Trophoblast cell (in vitro differentiated cells and primary cell): ENCODE measurements at regions not wholly inside any gene's neighbourhood (a gene's known extent, or its start where the extent isn't known, plus 50 kb on each side); places are given as distances from the start of the nearest gene placed in this dataset.

Experiments used
- DNase-seq, 2 donors: peaks; one replicate each; pipeline ENCODE4 v3.0.0-alpha.2; 2016
- H2AFZ ChIP-seq: 2 replicates; pipeline ENCODE4 v1.6.1; 2013; ENCODE audit warnings: low read length, moderate library complexity, mild to moderate bottlenecking; ENCODE audit not compliant: insufficient read depth, poor library complexity
- H2AK5ac ChIP-seq: 2 replicates; pipeline ENCODE4 v1.6.1; 2013; ENCODE audit warnings: mild to moderate bottlenecking, low read length
- H2BK120ac ChIP-seq: 2 replicates; pipeline ENCODE4 v1.6.1; 2013; ENCODE audit warnings: low read length, mild to moderate bottlenecking, moderate library complexity; ENCODE audit not compliant: insufficient read depth, poor library complexity
- H2BK12ac ChIP-seq: 2 replicates; pipeline ENCODE4 v1.6.1; 2013; ENCODE audit warnings: mild to moderate bottlenecking, low read length, moderate library complexity
- H2BK5ac ChIP-seq: 2 replicates; pipeline ENCODE4 v1.6.1; 2013; ENCODE audit warnings: low read length, low read depth, moderate library complexity, mild to moderate bottlenecking; ENCODE audit not compliant: poor library complexity
- H3K14ac ChIP-seq: 2 replicates; pipeline ENCODE4 v1.6.1; 2013; ENCODE audit warnings: mild to moderate bottlenecking, low read length
- H3K18ac ChIP-seq: 2 replicates; pipeline ENCODE4 v1.6.1; 2013; ENCODE audit warnings: mild to moderate bottlenecking, low read length
- H3K23ac ChIP-seq: 2 replicates; pipeline ENCODE4 v1.6.1; 2013; ENCODE audit warnings: low read length
- H3K27ac ChIP-seq: 2 replicates; pipeline ENCODE4 v1.5.1; 2013; ENCODE audit warnings: low read depth, mild to moderate bottlenecking, inconsistent platforms, low read length, moderate library complexity
- H3K27me3 ChIP-seq: 2 replicates; pipeline ENCODE4 v1.6.1; 2013; ENCODE audit warnings: inconsistent platforms, mild to moderate bottlenecking, low read length, moderate library complexity; ENCODE audit not compliant: insufficient read depth
- H3K36me3 ChIP-seq, 2 experiments: 1 replicate in 1 of 2; 2 replicates in 1 of 2; pipeline ENCODE4 v1.6.1; 2013; ENCODE audit warnings: low read length in 2 of 2, mild to moderate bottlenecking in 2 of 2, moderate library complexity in 1 of 2; ENCODE audit not compliant: insufficient read depth in 2 of 2, control insufficient read depth in 1 of 2
- H3K4ac ChIP-seq: 2 replicates; pipeline ENCODE4 v1.6.1; 2013; ENCODE audit warnings: low read depth, mild to moderate bottlenecking, low read length, moderate library complexity
- H3K4me1 ChIP-seq, 2 experiments: 1 replicate in 1 of 2; 2 replicates in 1 of 2; pipeline ENCODE4 v1.6.1; 2013; ENCODE audit warnings: low read length in 2 of 2, mild to moderate bottlenecking in 2 of 2, moderate library complexity in 1 of 2; ENCODE audit not compliant: insufficient read depth in 2 of 2, control insufficient read depth in 1 of 2
- H3K4me2 ChIP-seq: 2 replicates; pipeline ENCODE4 v1.6.1; 2013; ENCODE audit warnings: inconsistent platforms, mild to moderate bottlenecking, low read length, moderate library complexity
- H3K4me3 ChIP-seq: 2 replicates; pipeline ENCODE4 v1.5.1; 2013; ENCODE audit warnings: mild to moderate bottlenecking, low read depth, low read length, inconsistent platforms
- H3K79me1 ChIP-seq: one replicate; pipeline ENCODE4 v1.6.1; 2013; ENCODE audit warnings: low read length
- H3K79me2 ChIP-seq: 2 replicates; pipeline ENCODE4 v1.6.1; 2013; ENCODE audit warnings: low read length, mild to moderate bottlenecking; ENCODE audit not compliant: control insufficient read depth, insufficient read depth, poor library complexity
- H3K9ac ChIP-seq: 2 replicates; pipeline ENCODE4 v1.6.1; 2013; ENCODE audit warnings: mild to moderate bottlenecking, low read length
- H3K9me3 ChIP-seq: 2 replicates; pipeline ENCODE4 v1.6.1; 2013; ENCODE audit warnings: low read depth, mild to moderate bottlenecking, control low read depth, inconsistent platforms, low read length; ENCODE audit not compliant: insufficient read depth
- H4K12ac ChIP-seq: 2 replicates; pipeline ENCODE4 v1.6.1; 2013; ENCODE audit warnings: low read depth, mild to moderate bottlenecking, low read length, moderate library complexity
- H4K8ac ChIP-seq: 2 replicates; pipeline ENCODE4 v1.6.1; 2013; ENCODE audit warnings: low read depth, mild to moderate bottlenecking, low read length, moderate library complexity
- H4K91ac ChIP-seq: one replicate; pipeline ENCODE4 v1.6.1; 2013; ENCODE audit warnings: low read depth, mild to moderate bottlenecking, low read length, moderate library complexity
- WGBS: extraction: QIAGEN DNeasy Blood & Tissue Kit; methylation state at CpG from one replicate; pipeline ENCODE4 v1.1.7; 2013; ENCODE audit warnings: missing lambda C conversion rate; ENCODE audit not compliant: insufficient read length, insufficient coverage; ENCODE audit errors: extremely low coverage; 5-methylcytosine and 5-hydroxymethylcytosine counted together

- no peak overlapping the region for H3K14ac ChIP-seq
- no peak overlapping the region for H2BK120ac ChIP-seq
- no peak overlapping the region for H3K9ac ChIP-seq
- no peaks in the 10 kb centered on the region for H3K36me3 ChIP-seq
- no peak overlapping the region for H4K8ac ChIP-seq
- no peak overlapping the region for H4K12ac ChIP-seq
- H2AFZ ChIP-seq = no peak overlapping the region
- H3K27ac ChIP-seq = no peak overlapping the region
- no peak overlapping the region for H2AK5ac ChIP-seq
- no peaks in the 10 kb centered on the region for H3K4me1 ChIP-seq
- no peak overlapping the region for H2BK5ac ChIP-seq
- H3K9me3 ChIP-seq = peaks cover under 1% of the 10 kb centered on the region
- no peak overlapping the region for H3K23ac ChIP-seq
- no peak overlapping the region for H3K18ac ChIP-seq
- no peak overlapping the region for H4K91ac ChIP-seq
- no CpG with 5 or more reads among the region's 6 CpGs for WGBS
- H3K4me3 ChIP-seq = no peak overlapping the region
- H3K4me2 ChIP-seq = no peak overlapping the region
- H3K27me3 ChIP-seq = no peaks in the 10 kb centered on the region
- no peaks in the 10 kb centered on the region for H3K79me2 ChIP-seq
- no peak for DNase-seq
- no peak overlapping the region for H2BK12ac ChIP-seq
- H3K4ac ChIP-seq = no peak overlapping the region
- H3K79me1 ChIP-seq = no peaks in the 10 kb centered on the region
These were observed 72.5 kb downstream of the MED10 start for GRCh38 chr5:6305853-6306252.

GRCh38 chr5:6302684-6303083 lies 75.7 kb downstream of the MED10 start:
- H3K79me2 ChIP-seq = no peaks in the 10 kb centered on the region
- no peak overlapping the region for H4K12ac ChIP-seq
- H3K18ac ChIP-seq = no peak overlapping the region
- H3K27me3 ChIP-seq = no peaks in the 10 kb centered on the region
- H3K9me3 ChIP-seq = peaks cover 2% of the 10 kb centered on the region
- H3K4me2 ChIP-seq = no peak overlapping the region
- no peak overlapping the region for H3K9ac ChIP-seq
- H3K27ac ChIP-seq = no peak overlapping the region
- no peaks in the 10 kb centered on the region for H3K4me1 ChIP-seq
- no peak overlapping the region for H2BK12ac ChIP-seq
- H2BK120ac ChIP-seq = no peak overlapping the region
- WGBS = no CpG with 5 or more reads among the region's 5 CpGs
- H4K91ac ChIP-seq = no peak overlapping the region
- H3K79me1 ChIP-seq = no peaks in the 10 kb centered on the region
- H2BK5ac ChIP-seq = no peak overlapping the region
- no peak overlapping the region for H4K8ac ChIP-seq
- H3K4ac ChIP-seq = no peak overlapping the region
- H3K23ac ChIP-seq = no peak overlapping the region
- DNase-seq = no peak
- H2AFZ ChIP-seq = no peak overlapping the region
- no peak overlapping the region for H2AK5ac ChIP-seq
- no peak overlapping the region for H3K4me3 ChIP-seq
- no peaks in the 10 kb centered on the region for H3K36me3 ChIP-seq
- no peak overlapping the region for H3K14ac ChIP-seq

- Histone ChIP-seq H4K12ac (no peak overlapping the region), H3K4ac (no peak overlapping the region), H3K23ac (no peak overlapping the region), H2AFZ (no peak overlapping the region), H3K4me3 (no peak overlapping the region), H3K27ac (no peak overlapping the region), H2BK5ac (no peak overlapping the region), H3K14ac (no peak overlapping the region), H3K4me2 (no peak overlapping the region), H3K79me2 (no peaks in the 10 kb centered on the region), H4K91ac (no peak overlapping the region), H2AK5ac (no peak overlapping the region), H3K9me3 (peaks cover 2% of the 10 kb centered on the region), H3K79me1 (no peaks in the 10 kb centered on the region), H3K4me1 (no peaks in the 10 kb centered on the region), H3K27me3 (no peaks in the 10 kb centered on the region), H4K8ac (no peak overlapping the region), H3K18ac (no peak overlapping the region), H3K36me3 (no peaks in the 10 kb centered on the region), H2BK120ac (no peak overlapping the region), H3K9ac (no peak overlapping the region), H2BK12ac (no peak overlapping the region)
- no peak for DNase-seq
- WGBS = no CpG with 5 or more reads among the region's 4 CpGs
These were observed 76.3 kb downstream of the MED10 start for GRCh38 chr5:6302075-6302474.

- Histone ChIP-seq H3K27ac (no peak overlapping the region), H3K18ac (no peak overlapping the region), H3K4me2 (no peak overlapping the region), H3K36me3 (no peaks in the 10 kb centered on the region), H4K91ac (no peak overlapping the region), H3K4ac (no peak overlapping the region), H3K4me1 (no peaks in the 10 kb centered on the region), H2BK12ac (no peak overlapping the region), H2BK5ac (no peak overlapping the region), H3K79me2 (no peaks in the 10 kb centered on the region), H4K12ac (no peak overlapping the region), H2AFZ (no peak overlapping the region), H2BK120ac (no peak overlapping the region), H3K4me3 (no peak overlapping the region), H4K8ac (no peak overlapping the region), H3K27me3 (no peaks in the 10 kb centered on the region), H3K9me3 (peaks cover 2% of the 10 kb centered on the region), H3K14ac (no peak overlapping the region), H2AK5ac (no peak overlapping the region), H3K79me1 (no peaks in the 10 kb centered on the region), H3K23ac (no peak overlapping the region), H3K9ac (no peak overlapping the region)
- no peak for DNase-seq
- WGBS = no CpG with 5 or more reads among the region's 8 CpGs
These were observed 81.8 kb downstream of the MED10 start for GRCh38 chr5:6296524-6296923.
